Spinal cord (tissue), 10 donors: ENCODE measurements at regions not wholly inside any gene's neighbourhood (a gene's known extent, or its start where the extent isn't known, plus 50 kb on each side); places are given as distances from the start of the nearest gene placed in this dataset. TPM values are rescaled to one million over a fixed set of nuclear protein-coding genes. Genes with fewer than 3 reads are reported as not detected.

Source experiments
- DNase-seq, 6 donors: peaks; one replicate each; pipeline versions ENCODE4 v3.0.0 to v3.0.0-alpha.2; 2013 to 2015; ENCODE audit warnings: low spot score in 6 of 6, low read depth in 4 of 6
- H3K27ac ChIP-seq: one replicate; pipeline ENCODE4 v1.5.1; 2013; ENCODE audit warnings: low read depth, low read length, control low read depth
- H3K27me3 ChIP-seq: one replicate; pipeline ENCODE4 v1.6.1; 2013; ENCODE audit warnings: low read length; ENCODE audit not compliant: control insufficient read depth, insufficient read depth
- H3K36me3 ChIP-seq: one replicate; pipeline ENCODE4 v1.6.1; 2013; ENCODE audit warnings: low read length; ENCODE audit not compliant: control insufficient read depth, insufficient read depth
- H3K4me1 ChIP-seq: one replicate; pipeline ENCODE4 v1.6.1; 2013; ENCODE audit warnings: low read length; ENCODE audit not compliant: control insufficient read depth, insufficient read depth
- H3K4me3 ChIP-seq: one replicate; pipeline ENCODE4 v1.5.1; 2013; ENCODE audit warnings: low read depth, low read length, control low read depth
- H3K9me3 ChIP-seq: one replicate; pipeline ENCODE4 v1.6.1; 2013; ENCODE audit warnings: low read length; ENCODE audit not compliant: control insufficient read depth, insufficient read depth
- WGBS: methylation state at CpG from one replicate; pipeline ENCODE4 v1.1.5; 2013; ENCODE audit warnings: missing lambda C conversion rate; ENCODE audit not compliant: insufficient coverage; 5-methylcytosine and 5-hydroxymethylcytosine counted together
- small RNA-seq: library from RNA; depleted of rRNA; stranded (forward); fragments of <200 nt; gene quantifications from one replicate; pipeline ENCODE3, GENCODE V24; 2014; ENCODE audit warnings: low replicate concordance
- donor health status: healthy.

GRCh38 chr7:80279760-80280159 lies 145.1 kb downstream of the GNAI1 start:
- H3K4me1 ChIP-seq, result no peaks in the 10 kb centered on the region
- WGBS, result 93% methylated on average over 3 of the region's 5 CpGs
- no peaks in the 10 kb centered on the region for H3K36me3 ChIP-seq
- H3K9me3 ChIP-seq, result no peaks in the 10 kb centered on the region
- no peak overlapping the region for H3K27ac ChIP-seq
- peak in 1 of 6 donors; percentile 20 for DNase-seq
- H3K4me3 ChIP-seq, result no peak overlapping the region
- no peaks in the 10 kb centered on the region for H3K27me3 ChIP-seq

GRCh38 chr7:80278737-80279136 lies 144.1 kb downstream of the GNAI1 start:
- Histone ChIP-seq H3K4me3 (no peak overlapping the region), H3K9me3 (no peaks in the 10 kb centered on the region), H3K36me3 (no peaks in the 10 kb centered on the region), H3K27ac (no peak overlapping the region), H3K27me3 (no peaks in the 10 kb centered on the region), H3K4me1 (no peaks in the 10 kb centered on the region)
- WGBS, result no CpG with 5 or more reads among the region's 2 CpGs
- DNase-seq, result no peak

GRCh38 chr7:80277434-80278427 lies 143.1 kb downstream of the GNAI1 start:
- 0% methylated on average over 1 of the region's 6 CpGs for WGBS

More at GRCh38 chr7:80277434-80278427, 143.1 kb downstream of the GNAI1 start:
- no peaks in the 10 kb centered on the region for H3K27me3 ChIP-seq
- H3K4me1 ChIP-seq, result no peaks in the 10 kb centered on the region
- H3K9me3 ChIP-seq, result no peaks in the 10 kb centered on the region
- H3K36me3 ChIP-seq, result no peaks in the 10 kb centered on the region
- H3K4me3 ChIP-seq, result no peak overlapping the region
- H3K27ac ChIP-seq, result no peak overlapping the region
- no peak for DNase-seq

Small RNA genes lying in the stretch of these regions (small RNA-seq; reads per million reads assigned to genes)
- not detected for gene RN7SL35P
- gene SNRPBP1, result not detected
